Sigmoid colon (tissue), 4 donors: ENCODE measurements at regions not wholly inside any gene's neighbourhood (a gene's known extent, or its start where the extent isn't known, plus 50 kb on each side); places are given as distances from the start of the nearest gene placed in this dataset.

Experiments
- CTCF ChIP-seq, 4 experiments: fragments of 450-650 bp in 3 of 4; fragments of 200-600 bp in 1 of 4; IDR thresholded peaks; one replicate each; pipeline ENCODE4 v1.5.1; 2016 to 2019; ENCODE audit warnings: antibody characterized with exemption in 4 of 4, mild to moderate bottlenecking in 3 of 4, moderate library complexity in 2 of 4
- EP300 ChIP-seq, 4 donors: sonication (generic); formaldehyde crosslinking; IDR thresholded peaks; one replicate each; pipeline ENCODE4 v1.6.1; 2017; ENCODE audit warnings: antibody characterized with exemption in 4 of 4
- POLR2A ChIP-seq, 2 donors: fragments of 450-650 bp; IDR thresholded peaks; one replicate each; pipeline ENCODE4 v1.6.1; 2016; ENCODE audit warnings: antibody characterized with exemption in 2 of 2, mild to moderate bottlenecking in 2 of 2, moderate library complexity in 2 of 2

GRCh38 chr10:62459072-62459471 is 84.9 kb downstream of the ZNF365 start:
- TF ChIP-seq CTCF (IDR thresholded peaks at IDR 0.05) (no peak), POLR2A (IDR thresholded peaks at IDR 0.05) (no peak), EP300 (IDR thresholded peaks at IDR 0.05) (peak; percentile 70 to 84 (median 80))
